ENCODE measurements at regions not wholly inside any gene's neighbourhood (a gene's known extent, or its start where the extent isn't known, plus 50 kb on each side); places are given as distances from the start of the nearest gene placed in this dataset.

GRCh38 chr10:78915190-78915518 is 153.6 kb upstream of the ZMIZ1 start:
- no peak for DNase-seq

DNA sequence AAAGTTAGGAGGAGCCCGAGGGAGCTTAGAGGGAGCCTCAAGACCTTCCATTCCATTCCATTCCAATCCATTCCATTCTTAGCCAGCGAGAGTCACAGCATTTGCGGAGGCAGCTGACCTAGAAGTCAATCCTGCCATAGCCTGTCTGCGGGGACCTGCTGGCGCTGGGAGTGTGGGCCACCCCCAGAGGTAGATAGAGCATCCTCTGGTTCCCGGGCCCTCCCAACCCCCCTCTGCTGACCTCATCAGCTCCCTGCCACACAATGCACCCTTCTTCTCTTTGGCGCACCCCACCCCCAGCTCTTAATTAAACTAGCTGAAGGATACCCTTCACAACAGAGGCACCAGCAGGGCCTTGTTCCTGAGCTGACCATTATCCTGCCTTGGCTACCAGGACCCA is 152.5 kb upstream of the ZMIZ1 start:
- no peak for DNase-seq

GRCh38 chr10:78919181-78919966 is 149.4 kb upstream of the ZMIZ1 start:
- no peak for DNase-seq

- DNase-seq = no peak
Observed at GRCh38 chr10:78920011-78920410, 148.8 kb upstream of the ZMIZ1 start.

DNA sequence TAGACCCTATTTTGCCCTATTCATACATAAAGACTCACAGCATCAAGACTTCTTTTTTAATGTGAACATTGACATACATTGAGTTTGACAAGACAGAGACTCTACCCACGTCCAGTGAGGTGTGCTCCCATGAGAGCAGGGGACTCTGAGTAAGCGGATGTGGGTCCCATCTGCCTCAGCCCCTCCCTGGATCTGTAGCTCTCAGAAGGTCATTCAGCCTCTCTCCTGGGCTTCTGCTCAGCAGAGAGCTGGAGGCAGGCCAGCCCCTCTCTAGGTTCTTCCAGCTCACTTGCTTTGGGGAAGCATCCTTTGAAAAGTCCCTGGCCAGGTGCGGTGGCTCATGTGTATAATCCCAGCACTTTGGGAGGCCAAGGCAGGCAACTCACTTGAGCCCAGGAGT is 146.9 kb upstream of the ZMIZ1 start:
- DNase-seq = no peak

- no peak for DNase-seq
Observed at GRCh38 chr10:78923647-78924318, 145.0 kb upstream of the ZMIZ1 start.

DNA sequence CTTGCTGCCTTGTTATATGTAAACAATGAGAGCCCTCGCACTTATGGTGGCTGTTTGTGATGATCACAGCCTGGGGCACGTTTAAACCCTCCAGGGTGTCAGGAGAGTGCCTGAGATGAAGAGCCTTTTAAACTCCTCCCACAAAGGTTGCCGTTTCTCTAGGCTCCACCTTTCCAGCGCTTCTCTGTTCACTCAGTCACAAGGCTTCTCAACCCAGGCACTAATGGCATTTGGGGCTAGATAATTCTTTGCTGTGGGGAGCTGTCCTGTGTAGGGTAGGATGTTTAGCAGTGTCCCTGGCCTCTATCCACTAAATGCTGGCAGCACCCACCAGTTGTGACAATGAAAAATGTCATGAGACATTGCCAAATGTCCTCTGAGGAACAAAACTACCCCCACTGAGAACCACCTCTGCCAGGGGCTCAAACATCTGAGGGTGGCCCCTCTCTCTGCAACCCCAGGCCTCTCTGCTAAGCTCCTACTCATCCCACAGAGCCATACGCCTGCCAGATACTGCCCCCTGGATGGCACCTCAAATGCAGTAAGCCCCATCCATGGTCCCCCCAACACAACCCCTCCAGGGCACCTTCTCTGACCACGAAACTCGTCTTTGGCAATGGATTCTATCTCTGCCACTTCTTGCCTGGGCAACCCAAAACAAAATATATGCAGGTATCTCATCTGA is 144.3 kb upstream of the ZMIZ1 start:
- DNase-seq = no peak

- no peak for DNase-seq
Observed at GRCh38 chr10:78925275-78925674, 143.5 kb upstream of the ZMIZ1 start.

- DNase-seq = no peak
Observed at GRCh38 chr10:78925800-78926319, 142.9 kb upstream of the ZMIZ1 start.

DNA sequence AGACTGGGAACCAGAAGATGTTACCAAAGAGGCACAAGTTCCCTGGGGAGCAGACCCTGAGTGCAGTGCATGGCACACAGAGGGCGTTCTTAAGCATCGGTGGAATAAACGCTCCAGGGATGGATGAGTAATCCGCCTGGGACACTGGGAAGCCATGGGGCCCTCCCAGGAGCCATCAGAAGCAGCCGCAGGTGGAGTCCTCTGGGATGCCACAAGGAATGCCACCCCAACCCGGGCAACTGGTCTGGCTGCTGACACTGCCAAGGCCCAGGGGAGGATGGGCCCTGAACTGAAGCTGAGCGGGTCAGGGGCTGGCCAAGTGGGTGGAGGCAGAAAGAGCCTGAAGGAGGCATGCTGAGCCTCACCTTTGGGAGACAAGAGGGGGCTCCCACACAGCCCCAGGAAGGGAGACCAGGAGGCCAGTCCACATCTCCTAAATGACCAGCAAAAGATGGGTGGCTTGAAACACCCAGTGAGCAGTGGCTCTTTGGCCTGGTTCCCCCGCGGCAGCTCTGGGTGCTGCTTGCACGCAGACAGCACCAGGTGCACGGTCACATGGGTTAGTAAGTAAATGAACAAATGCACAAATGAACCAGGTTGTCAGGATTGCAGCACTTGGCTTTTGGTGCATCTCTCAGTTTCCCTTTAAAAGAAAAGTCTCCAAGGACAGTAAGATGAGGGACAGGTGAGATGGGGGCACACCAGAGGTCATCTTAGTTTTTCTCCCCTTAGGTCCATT is 141.3 kb upstream of the ZMIZ1 start:
- DNase-seq = no peak

DNA sequence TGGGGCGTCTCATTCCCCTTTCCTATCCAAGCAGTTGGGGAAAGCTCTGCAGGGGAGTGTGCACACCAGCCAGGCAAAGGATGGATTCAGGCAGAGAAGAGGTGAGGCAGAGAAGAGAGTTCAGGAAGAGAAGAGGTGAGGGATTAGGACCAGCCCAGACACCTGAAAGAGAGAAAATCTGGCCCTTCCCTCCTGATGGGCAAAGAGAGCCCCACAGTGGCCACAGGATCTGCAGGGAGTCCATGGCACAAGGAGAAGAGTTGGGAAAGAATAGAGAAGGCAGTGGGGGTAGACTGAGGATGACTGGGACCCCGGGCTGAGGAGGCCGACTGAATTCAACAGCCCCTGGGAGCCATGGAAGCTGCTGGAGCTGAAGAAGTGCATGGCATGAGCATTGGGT is 140.4 kb upstream of the ZMIZ1 start:
- no peak for DNase-seq

DNA sequence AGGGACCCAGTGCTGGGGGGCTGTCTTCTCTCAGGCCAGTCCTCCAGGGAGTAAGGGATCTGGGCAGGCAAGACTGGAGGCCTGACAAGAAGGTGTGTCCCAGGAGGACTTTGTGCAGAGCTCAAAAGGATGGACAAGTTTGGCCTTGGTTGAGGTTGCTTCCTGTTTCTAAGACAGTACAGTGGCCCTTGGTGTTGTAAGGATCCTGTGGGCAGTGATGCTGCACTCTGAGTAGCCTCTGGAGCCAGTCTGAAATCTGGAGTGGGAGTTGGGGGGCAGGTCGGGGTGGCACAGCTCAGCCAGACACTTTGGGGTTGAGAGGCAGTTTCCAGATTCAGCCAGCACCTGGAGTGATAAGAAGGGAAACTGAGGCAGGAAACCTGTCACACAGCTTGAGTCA is 139.2 kb upstream of the ZMIZ1 start:
- no peak for DNase-seq

GRCh38 chr10:78931321-78932053 is 137.3 kb upstream of the ZMIZ1 start:
- DNase-seq = no peak

- no peak for DNase-seq
Observed at GRCh38 chr10:78932054-78932386, 136.7 kb upstream of the ZMIZ1 start.

GRCh38 chr10:78932861-78933260 is 135.9 kb upstream of the ZMIZ1 start:
- no peak for DNase-seq

- DNase-seq = no peak
Observed at GRCh38 chr10:78933828-78934531, 134.8 kb upstream of the ZMIZ1 start.

DNA sequence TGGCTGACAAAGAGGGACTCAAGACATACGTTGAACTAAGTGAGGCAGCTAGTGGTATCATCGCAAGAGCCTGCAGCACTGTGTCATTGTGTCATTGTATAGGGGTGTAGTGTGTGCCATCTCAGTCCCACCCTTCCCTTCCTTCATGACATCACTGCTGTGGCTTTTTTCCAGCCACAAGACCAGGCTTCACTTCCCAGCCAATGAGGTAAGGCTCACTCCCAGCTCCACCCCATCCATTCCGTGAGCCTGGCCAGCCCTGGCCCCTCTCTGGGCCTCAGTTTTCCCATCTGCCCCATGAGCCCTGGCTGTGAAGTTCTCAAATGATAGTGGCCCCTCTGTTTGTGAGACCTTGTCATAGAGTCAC is 134.3 kb upstream of the ZMIZ1 start:
- no peak for DNase-seq

- DNase-seq = no peak
Observed at GRCh38 chr10:78934994-78935602, 133.7 kb upstream of the ZMIZ1 start.

GRCh38 chr10:78935697-78936407 is 132.9 kb upstream of the ZMIZ1 start:
- DNase-seq = no peak

DNA sequence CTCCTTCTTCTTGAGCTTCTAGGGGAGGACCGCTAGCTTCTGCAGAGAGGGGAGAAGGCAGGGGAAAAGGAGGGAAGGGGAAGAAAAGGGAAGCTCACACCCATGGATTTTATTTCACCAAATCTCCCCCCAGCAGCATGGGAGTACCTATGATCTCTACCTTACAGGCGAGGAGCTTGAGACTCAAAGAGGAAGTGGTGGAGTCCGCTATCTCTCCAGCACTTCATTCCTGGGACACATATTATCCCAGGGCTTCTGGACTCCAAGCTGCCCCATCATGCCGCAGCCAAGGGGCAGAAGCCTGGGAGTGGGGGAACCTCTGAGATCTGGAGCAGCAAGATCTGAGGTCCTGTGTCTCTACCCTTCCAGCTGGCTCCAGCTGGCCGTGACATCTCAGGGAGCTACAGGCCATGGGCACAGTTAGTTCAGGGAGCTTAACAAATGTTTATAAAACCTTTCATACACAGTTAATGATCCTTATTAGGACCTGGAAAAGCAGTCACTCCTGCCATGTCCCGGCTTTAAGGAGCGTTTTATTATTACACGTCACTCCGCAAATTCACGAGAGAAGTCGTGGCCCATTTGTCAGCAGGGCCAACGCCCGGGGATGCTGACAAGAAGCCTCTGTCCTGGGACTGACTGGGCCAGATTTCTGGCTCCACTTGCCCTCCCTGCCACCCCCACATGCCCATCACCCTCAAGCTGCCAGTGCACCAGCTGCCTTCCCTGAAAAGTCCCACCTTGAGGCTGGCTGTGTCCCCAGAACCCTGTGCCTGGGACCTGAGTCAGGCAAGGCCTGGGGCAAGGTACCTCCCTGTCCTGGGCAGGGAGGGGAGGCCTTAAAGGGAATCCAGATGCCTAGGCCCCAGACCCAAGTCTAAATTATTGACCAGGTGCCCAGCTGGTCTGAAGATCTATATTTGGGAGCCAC is 132.1 kb upstream of the ZMIZ1 start:
- no peak for DNase-seq

Measured in activated CD4-positive, CD25-positive, alpha-beta regulatory T cell treated with anti-CD3 and anti-CD28 coated beads, Interleukin-2, amount 50 U/mL, for 72 hours (primary cell).